Neural progenitor cell (in vitro differentiated cells): ENCODE measurements at regions not wholly inside any gene's neighbourhood (a gene's known extent, or its start where the extent isn't known, plus 50 kb on each side); places are given as distances from the start of the nearest gene placed in this dataset.

Experiments
- CTCF ChIP-seq: fragments of 200-600 bp; sonication (generic); IDR thresholded peaks from 2 replicates; pipeline ENCODE4 v1.5.1; 2017; ENCODE audit warnings: antibody characterized with exemption, mild to moderate bottlenecking
- EZH2 ChIP-seq: fragments of 200-600 bp; sonication (generic); IDR thresholded peaks from 2 replicates; pipeline ENCODE4 v1.6.1; 2017; ENCODE audit warnings: antibody characterized with exemption, mild to moderate bottlenecking, moderate library complexity
- EZH2phosphoT487 ChIP-seq: fragments of 200-600 bp; sonication (generic); IDR thresholded peaks from 2 replicates; pipeline ENCODE4 v1.6.1; 2017; ENCODE audit warnings: antibody characterized with exemption

GRCh38 chr16:52363082-52363481 lies 183.9 kb downstream of the TOX3 start:
- TF ChIP-seq CTCF = no peak
- TF ChIP-seq EZH2phosphoT487 = no peak
- no peak for TF ChIP-seq EZH2
